Astrocyte of the spinal cord (primary cell): ENCODE measurements at regions not wholly inside any gene's neighbourhood (a gene's known extent, or its start where the extent isn't known, plus 50 kb on each side); places are given as distances from the start of the nearest gene placed in this dataset.

Experiments used
- DNase-seq: peaks from one replicate; pipeline ENCODE4 v3.0.0; 2011; ENCODE audit warnings: low read depth, low spot score
- H3K4me3 ChIP-seq: 2 replicates; pipeline ENCODE4 v1.5.1; 2011; ENCODE audit warnings: low read depth, mild to moderate bottlenecking, low read length, moderate library complexity
- CTCF ChIP-seq: IDR thresholded peaks from 2 replicates; pipeline ENCODE4 v1.5.1; 2012; ENCODE audit warnings: low read depth, mild to moderate bottlenecking, low read length, inconsistent platforms
- in situ Hi-C: cut with HindIII; loops from 2 replicates; pipeline ENCODE4 v1.10.0; 2017; ENCODE audit warnings: low sequenced_read_pairs

- no peak for DNase-seq
- H3K4me3 ChIP-seq: no peak overlapping the region
- in situ Hi-C loops: no loop called here
- TF ChIP-seq CTCF: no peak
These were observed 116.9 kb upstream of the GADL1 start for GRCh38 chr3:31011380-31011779.

- DNase-seq: no peak
- H3K4me3 ChIP-seq: no peak overlapping the region
- no peak for TF ChIP-seq CTCF
- in situ Hi-C loops: no loop called here
These were observed 118.6 kb upstream of the GADL1 start for GRCh38 chr3:31013090-31013489.

- no peak overlapping the region for H3K4me3 ChIP-seq
- in situ Hi-C loops: no loop called here
- no peak for TF ChIP-seq CTCF
- DNase-seq: peak; percentile 14
These were observed 119.4 kb upstream of the GADL1 start for GRCh38 chr3:31013843-31014242.

GRCh38 chr3:31014317-31015040, 120.0 kb upstream of the GADL1 start:
- in situ Hi-C loops: no loop called here
- TF ChIP-seq CTCF: no peak
- peak; percentile 22 for DNase-seq
- H3K4me3 ChIP-seq: no peak overlapping the region

GRCh38 chr3:31016196-31016595, 121.7 kb upstream of the GADL1 start:
- TF ChIP-seq CTCF: no peak
- DNase-seq: no peak
- in situ Hi-C loops: no loop called here

GRCh38 chr3:31022716-31023115, 128.3 kb upstream of the GADL1 start:
- no peak for TF ChIP-seq CTCF
- in situ Hi-C loops: no loop called here
- DNase-seq: no peak
- no peak overlapping the region for H3K4me3 ChIP-seq

More at GRCh38 chr3:31016196-31016595, 121.7 kb upstream of the GADL1 start:
- no peak overlapping the region for H3K4me3 ChIP-seq
